GM23248 (cell line): ENCODE measurements at regions not wholly inside any gene's neighbourhood (a gene's known extent, or its start where the extent isn't known, plus 50 kb on each side); places are given as distances from the start of the nearest gene placed in this dataset.

Experiments used
- DNase-seq: peaks from one replicate; pipeline ENCODE4 v3.0.0-alpha.2; 2015
- H2AFZ ChIP-seq: fragments of 200-600 bp; sonication (generic); 2 replicates; pipeline ENCODE4 v1.6.1; 2016; ENCODE audit warnings: antibody characterized with exemption
- H3F3A ChIP-seq: fragments of 200-600 bp; sonication (generic); 2 replicates; pipeline ENCODE4 v1.6.1; 2016; ENCODE audit warnings: mild to moderate bottlenecking, antibody characterized with exemption, mixed run types; ENCODE audit not compliant: insufficient read depth
- H3K27ac ChIP-seq: fragments of 200-600 bp; sonication (generic); 2 replicates; pipeline ENCODE4 v1.5.1; 2016; ENCODE audit warnings: mild to moderate bottlenecking
- H3K27me3 ChIP-seq: fragments of 200-600 bp; sonication (generic); replicated peaks from 2 replicates; pipeline ENCODE4 v1.6.1; 2016; ENCODE audit warnings: mild to moderate bottlenecking; ENCODE audit not compliant: insufficient read depth
- H3K36me3 ChIP-seq: fragments of 200-600 bp; sonication (generic); 2 replicates; pipeline ENCODE4 v1.6.1; 2016; ENCODE audit warnings: low read depth, mild to moderate bottlenecking
- H3K4me1 ChIP-seq: fragments of 200-600 bp; sonication (generic); 2 replicates; pipeline ENCODE4 v1.6.1; 2016; ENCODE audit warnings: mild to moderate bottlenecking; ENCODE audit not compliant: insufficient read depth
- H3K4me2 ChIP-seq: fragments of 200-600 bp; sonication (generic); one replicate; pipeline ENCODE4 v1.6.1; 2016; ENCODE audit warnings: mild to moderate bottlenecking; ENCODE audit not compliant: unreplicated experiment
- H3K4me3 ChIP-seq: fragments of 200-600 bp; sonication (generic); 2 replicates; pipeline ENCODE4 v1.5.1; 2016; ENCODE audit warnings: mild to moderate bottlenecking
- H3K79me2 ChIP-seq: fragments of 200-600 bp; sonication (generic); 2 replicates; pipeline ENCODE4 v1.6.1; 2016; ENCODE audit warnings: mild to moderate bottlenecking; ENCODE audit not compliant: insufficient read depth
- H3K9ac ChIP-seq: fragments of 200-600 bp; sonication (generic); 2 replicates; pipeline ENCODE4 v1.6.1; 2016; ENCODE audit warnings: mild to moderate bottlenecking
- H3K9me2 ChIP-seq: fragments of 200-600 bp; sonication (generic); 2 replicates; pipeline ENCODE4 v1.6.1; 2016; ENCODE audit warnings: mixed run types, mild to moderate bottlenecking, moderate library complexity; ENCODE audit not compliant: insufficient read depth
- H3K9me3 ChIP-seq: fragments of 200-600 bp; sonication (generic); one replicate; pipeline ENCODE4 v1.6.1; 2017; ENCODE audit warnings: low read depth
- H4K20me1 ChIP-seq: fragments of 200-600 bp; sonication (generic); 2 replicates; pipeline ENCODE4 v1.6.0; 2016; ENCODE audit not compliant: insufficient read depth
- EZH2 ChIP-seq: fragments of 200-600 bp; sonication (generic); IDR thresholded peaks from 2 replicates; pipeline ENCODE4 v1.6.1; 2018; ENCODE audit warnings: antibody characterized with exemption, mild to moderate bottlenecking; ENCODE audit not compliant: insufficient read depth, poor library complexity, severe bottlenecking
- EZH2phosphoT487 ChIP-seq: fragments of 200-600 bp; sonication (generic); IDR thresholded peaks from 2 replicates; pipeline ENCODE4 v1.6.1; 2018; ENCODE audit warnings: antibody characterized with exemption, moderate library complexity, mild to moderate bottlenecking, low read depth; ENCODE audit not compliant: insufficient read depth
- WGBS, 2 experiments: methylation state at CpG; one replicate each; pipeline ENCODE4 v1.1.6; 2015 to 2017; ENCODE audit warnings: low lambda C conversion rate in 2 of 2, low coverage in 1 of 2; ENCODE audit errors: missing lambda C conversion rate in 2 of 2; 5-methylcytosine and 5-hydroxymethylcytosine counted together
- in situ Hi-C: fragments of 300-500 bp; cut with MboI; formaldehyde crosslinking; loops from 2 replicates; pipeline ENCODE4 v1.15.0; 2020

DNA sequence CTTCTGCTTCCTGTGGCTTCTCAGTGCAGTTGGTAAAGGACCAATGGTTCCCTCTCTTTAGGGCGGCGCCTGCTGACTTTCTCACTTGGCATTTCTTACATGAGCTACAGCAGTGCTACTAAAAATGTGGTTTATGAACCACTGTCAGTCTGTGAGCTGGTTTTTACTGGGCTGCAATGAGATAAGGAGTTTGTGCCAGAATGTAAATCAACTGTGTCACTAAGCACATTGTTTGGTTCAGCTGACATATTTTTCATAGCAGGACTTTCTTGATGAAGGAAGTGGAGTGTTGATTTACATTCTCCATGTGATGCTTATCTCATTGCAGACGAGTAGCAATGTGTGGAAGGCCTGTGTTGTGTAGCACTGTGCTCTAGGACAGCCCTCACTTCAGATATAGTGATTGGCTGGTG lies 463.3 kb downstream of the SOX6 start:
- DNase-seq: no peak
- Histone ChIP-seq H3K9ac (no peak overlapping the region), H3K4me1 (no peaks in the 10 kb centered on the region), H3K36me3 (no peaks in the 10 kb centered on the region), H3F3A (no peaks in the 10 kb centered on the region), H2AFZ (no peak overlapping the region), H3K27ac (no peak overlapping the region), H3K27me3 (peaks cover 24% of the 10 kb centered on the region; the same call in 1 of the 2 replicates), H4K20me1 (no peaks in the 10 kb centered on the region), H3K4me2 (no peak overlapping the region), H3K4me3 (no peak overlapping the region), H3K9me3 (no peaks in the 10 kb centered on the region), H3K9me2 (no peaks in the 10 kb centered on the region), H3K79me2 (no peaks in the 10 kb centered on the region)
- in situ Hi-C loops: no loop called here
- TF ChIP-seq EZH2phosphoT487: no peak
- 23 to 37% methylated on average over 3 of the region's 3 CpGs for WGBS, 2 experiments

GRCh38 chr11:15896026-15896425 lies 460.3 kb downstream of the SOX6 start:
- no peaks in the 10 kb centered on the region for H3K36me3 ChIP-seq
- H3F3A ChIP-seq: no peaks in the 10 kb centered on the region
- H3K27me3 ChIP-seq: peaks cover 15% of the 10 kb centered on the region; the same call in 1 of the 2 replicates
- H2AFZ ChIP-seq: no peak overlapping the region
- TF ChIP-seq EZH2 (no peak), EZH2phosphoT487 (no peak)
- no peak overlapping the region for H3K4me3 ChIP-seq
- DNase-seq: no peak
- H3K4me1 ChIP-seq: no peaks in the 10 kb centered on the region
- in situ Hi-C loops: no loop called here
- no peak overlapping the region for H3K9ac ChIP-seq
- H3K27ac ChIP-seq: no peak overlapping the region
- no peak overlapping the region for H3K4me2 ChIP-seq
- H4K20me1 ChIP-seq: no peaks in the 10 kb centered on the region
- H3K9me2 ChIP-seq: no peaks in the 10 kb centered on the region
- H3K9me3 ChIP-seq: no peaks in the 10 kb centered on the region
- WGBS, 2 experiments: 66 to 73% methylated on average over 12 of the region's 12 CpGs
- no peaks in the 10 kb centered on the region for H3K79me2 ChIP-seq

DNA sequence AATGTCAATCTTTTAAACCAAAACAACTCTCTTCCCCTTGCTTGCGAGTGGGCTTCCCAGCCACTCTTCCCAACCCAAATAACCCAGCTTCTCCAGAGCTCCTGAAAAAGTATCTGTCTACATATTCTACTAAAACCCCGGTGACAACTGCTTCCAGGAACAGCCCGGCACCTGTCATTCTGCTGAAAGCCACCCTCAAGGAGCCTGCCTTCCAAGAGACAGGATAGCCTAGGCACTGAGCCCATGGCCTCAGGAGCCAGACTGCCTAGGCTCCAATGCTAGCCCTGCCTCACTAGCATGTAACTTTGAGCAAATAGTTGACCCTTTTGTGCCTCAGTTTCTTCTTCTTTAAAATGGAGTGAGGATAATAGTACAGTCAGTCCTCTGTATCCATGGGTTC lies 459.8 kb downstream of the SOX6 start:
- Histone ChIP-seq H2AFZ (no peak overlapping the region), H3K27me3 (peaks cover 12% of the 10 kb centered on the region; the same call in 1 of the 2 replicates), H3K27ac (no peak overlapping the region), H3K9ac (no peak overlapping the region), H3K36me3 (no peaks in the 10 kb centered on the region), H3K9me2 (no peaks in the 10 kb centered on the region), H3F3A (no peaks in the 10 kb centered on the region), H3K9me3 (no peaks in the 10 kb centered on the region), H3K4me2 (no peak overlapping the region), H3K4me3 (no peak overlapping the region), H4K20me1 (no peaks in the 10 kb centered on the region), H3K4me1 (no peaks in the 10 kb centered on the region), H3K79me2 (no peaks in the 10 kb centered on the region)
- in situ Hi-C loops: no loop called here
- TF ChIP-seq EZH2phosphoT487 (no peak), EZH2 (no peak)
- WGBS, 2 experiments: 41 to 47% methylated on average over 3 of the region's 3 CpGs
- no peak for DNase-seq

DNA sequence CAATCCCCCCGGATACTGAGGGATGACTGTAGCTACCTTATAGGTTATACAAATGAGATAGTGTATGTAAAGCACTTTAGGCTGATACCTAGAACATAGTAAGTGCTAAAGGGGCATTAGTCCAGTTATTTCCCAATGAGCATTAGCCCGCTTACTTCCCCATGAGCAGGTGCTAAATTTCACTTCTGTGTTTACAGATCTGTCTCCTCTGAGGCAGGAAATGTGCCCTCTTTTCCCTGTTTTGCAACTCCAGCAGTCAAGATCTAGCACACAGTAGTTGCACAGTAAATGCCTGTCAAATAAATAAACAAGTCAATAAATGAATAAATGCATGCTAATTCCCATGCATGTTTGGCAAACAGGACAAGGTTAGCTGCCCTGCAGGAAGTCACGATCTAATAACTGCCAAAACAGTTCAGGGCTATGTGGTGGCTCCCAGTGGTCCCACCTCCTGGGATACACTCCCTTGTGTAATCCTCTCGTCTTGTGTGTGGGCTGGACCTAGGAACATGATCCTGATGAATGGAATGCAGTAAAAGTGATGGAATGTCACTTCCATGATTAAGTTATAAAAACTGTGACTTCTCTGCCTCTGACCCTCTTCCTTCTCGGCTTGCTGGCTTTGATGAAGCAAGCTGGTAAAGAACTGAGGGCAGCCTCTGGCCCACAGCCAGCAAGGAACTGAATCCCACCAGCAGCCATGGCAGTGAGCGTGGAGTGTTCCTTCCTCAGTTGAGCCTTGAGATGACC lies 459.0 kb downstream of the SOX6 start:
- Histone ChIP-seq H3K4me3 (no peak overlapping the region), H3K9me3 (no peaks in the 10 kb centered on the region), H3K27ac (no peak overlapping the region), H3K9me2 (no peaks in the 10 kb centered on the region), H3K79me2 (no peaks in the 10 kb centered on the region), H4K20me1 (no peaks in the 10 kb centered on the region), H3K27me3 (peaks cover 5% of the 10 kb centered on the region; the same call in 1 of the 2 replicates), H3K9ac (no peak overlapping the region), H3K36me3 (no peaks in the 10 kb centered on the region), H2AFZ (no peak overlapping the region), H3F3A (no peaks in the 10 kb centered on the region), H3K4me2 (no peak overlapping the region), H3K4me1 (no peaks in the 10 kb centered on the region)
- 34 to 38% methylated on average over 6 of the region's 6 CpGs for WGBS, 2 experiments
- in situ Hi-C loops: no loop called here
- TF ChIP-seq EZH2phosphoT487 (no peak), EZH2 (no peak)
- DNase-seq: peak; percentile 27

- Histone ChIP-seq H3K27me3 (peaks cover 2% of the 10 kb centered on the region; the same call in 1 of the 2 replicates), H3F3A (no peaks in the 10 kb centered on the region), H3K9me3 (no peaks in the 10 kb centered on the region), H3K79me2 (no peaks in the 10 kb centered on the region), H3K27ac (no peak overlapping the region), H3K9me2 (no peaks in the 10 kb centered on the region), H3K9ac (no peak overlapping the region), H4K20me1 (no peaks in the 10 kb centered on the region), H3K4me1 (no peaks in the 10 kb centered on the region), H3K4me3 (no peak overlapping the region), H3K4me2 (no peak overlapping the region), H2AFZ (no peak overlapping the region), H3K36me3 (no peaks in the 10 kb centered on the region)
- in situ Hi-C loops: no loop called here
- 58 to 62% methylated on average over 6 of the region's 6 CpGs for WGBS, 2 experiments
- TF ChIP-seq EZH2phosphoT487: no peak
- no peak for TF ChIP-seq EZH2
- no peak for DNase-seq
Measured at GRCh38 chr11:15901054-15901453, 455.3 kb downstream of the SOX6 start.
